HG03108 (cell line): ENCODE measurements at regions not wholly inside any gene's neighbourhood (a gene's known extent, or its start where the extent isn't known, plus 50 kb on each side); places are given as distances from the start of the nearest gene placed in this dataset.
"Not testable (repeated sequence)": the region's sequence is repeated elsewhere in the genome, so short reads cannot be mapped to it uniquely, and the experiment has no call there.

ENCODE experiments used
- ATAC-seq: cut with Tn5 transposase; IDR thresholded peaks from one replicate; pipeline ENCODE4 v1.9.1; 2021; ENCODE audit warnings: moderate library complexity; ENCODE audit not compliant: unreplicated experiment

DNA sequence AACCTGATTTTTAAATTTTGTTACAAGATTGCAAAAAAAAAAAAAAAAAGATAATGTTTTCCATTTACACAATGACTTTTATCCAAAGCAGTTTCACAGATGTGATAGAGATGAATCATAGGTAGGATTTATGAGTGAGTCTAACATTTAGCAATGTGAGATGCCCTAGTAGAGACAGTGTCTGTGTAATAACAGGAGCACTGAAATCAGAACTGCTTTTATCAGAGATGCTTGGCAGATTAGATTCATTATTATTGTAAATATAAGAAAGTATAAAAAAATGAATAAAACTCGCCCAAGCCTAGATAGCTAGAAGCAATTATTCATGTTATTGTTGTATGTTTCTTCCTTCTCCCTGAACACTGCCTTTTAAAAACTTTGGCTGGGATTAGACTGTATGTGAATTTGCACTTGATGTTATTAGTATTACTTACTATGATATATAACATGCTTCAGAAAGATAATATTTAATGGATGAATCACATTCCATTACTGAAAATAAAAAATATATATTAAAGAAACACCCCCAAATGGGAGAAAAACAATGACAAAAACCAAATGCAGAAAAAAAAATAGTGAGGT lies 567.3 kb upstream of the KLF4 start:
- ATAC-seq, result no peak

DNA sequence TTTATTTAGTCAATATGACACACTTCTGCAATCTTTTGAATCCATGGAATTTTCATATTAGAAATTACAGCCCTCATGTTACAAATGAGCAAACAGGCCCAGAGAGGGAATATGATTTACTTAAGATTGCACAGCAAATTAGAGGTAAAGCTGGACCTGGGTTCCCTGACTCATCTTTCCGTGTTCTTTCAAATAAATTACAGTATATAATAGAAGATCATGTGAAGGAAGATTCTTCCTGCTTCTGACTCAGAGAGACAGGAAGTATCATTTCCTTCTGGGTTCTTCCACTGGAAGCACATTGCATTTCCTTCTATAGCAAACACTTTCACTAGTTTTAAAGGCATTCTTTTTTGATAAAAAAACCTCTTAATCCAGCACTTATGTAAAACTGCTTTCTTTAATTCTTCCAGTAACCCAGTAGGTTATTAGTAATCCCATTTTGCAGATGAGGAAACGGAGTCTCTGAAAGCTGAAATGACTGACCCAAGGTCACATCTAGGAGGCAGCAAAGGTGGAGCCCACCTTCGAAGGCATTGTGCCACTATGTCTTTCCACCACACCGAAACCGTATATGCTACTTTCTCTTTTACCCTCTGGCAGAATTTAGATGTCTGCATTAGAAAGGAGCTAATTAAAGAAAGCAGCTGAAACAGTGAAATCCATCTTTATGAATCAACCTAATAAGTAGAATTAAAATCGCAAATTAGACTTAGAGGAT lies 566.7 kb upstream of the KLF4 start:
- no peak for ATAC-seq

DNA sequence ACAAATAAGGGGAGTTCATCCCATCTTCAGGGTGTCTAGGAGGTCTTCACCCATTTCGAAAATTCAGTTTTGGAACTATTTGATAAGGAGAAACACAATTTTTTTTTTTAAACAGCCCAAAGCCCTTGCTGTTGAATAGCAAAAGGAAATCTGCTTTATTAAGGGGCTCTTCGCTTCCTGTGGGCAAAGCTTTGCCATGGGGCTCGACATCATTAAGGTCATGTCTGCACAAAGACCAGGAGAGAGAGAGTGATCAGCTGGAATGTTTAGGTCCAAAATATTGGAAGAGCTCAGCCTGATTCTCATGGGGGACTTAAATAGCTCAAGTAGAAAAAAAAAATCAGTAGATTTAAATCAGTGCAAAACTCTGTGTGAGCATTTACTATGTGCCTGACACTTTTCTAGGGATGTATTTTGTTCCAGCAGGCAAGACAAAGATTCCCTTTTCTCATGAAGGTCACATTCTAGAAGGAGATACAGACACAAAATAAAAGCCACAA lies 564.6 kb upstream of the KLF4 start:
- no peak for ATAC-seq

DNA sequence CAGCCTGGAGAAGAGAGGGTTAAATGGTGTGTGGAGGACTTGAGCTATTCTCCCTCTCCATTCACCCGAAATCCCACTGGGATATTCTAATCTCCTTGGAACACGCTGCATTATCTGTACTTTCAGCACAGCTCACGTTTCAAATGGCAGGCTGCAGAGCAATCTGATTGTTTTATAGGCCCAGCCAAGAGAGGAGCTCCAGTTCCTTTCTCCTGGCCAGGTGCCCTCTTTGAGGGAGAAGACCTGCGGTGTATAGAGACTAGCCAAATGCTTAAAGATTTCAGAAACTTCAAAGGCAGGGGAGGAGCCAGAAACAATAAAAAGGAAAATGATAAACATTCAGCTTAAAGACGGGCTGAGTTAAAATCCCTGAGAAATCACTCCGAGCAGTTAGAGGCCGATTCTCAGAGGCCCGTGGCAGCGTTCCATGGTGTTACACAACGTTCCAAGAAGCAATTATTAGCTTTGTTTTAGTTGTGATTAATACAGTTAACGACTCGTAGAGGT lies 564.0 kb upstream of the KLF4 start:
- ATAC-seq, result no peak

DNA sequence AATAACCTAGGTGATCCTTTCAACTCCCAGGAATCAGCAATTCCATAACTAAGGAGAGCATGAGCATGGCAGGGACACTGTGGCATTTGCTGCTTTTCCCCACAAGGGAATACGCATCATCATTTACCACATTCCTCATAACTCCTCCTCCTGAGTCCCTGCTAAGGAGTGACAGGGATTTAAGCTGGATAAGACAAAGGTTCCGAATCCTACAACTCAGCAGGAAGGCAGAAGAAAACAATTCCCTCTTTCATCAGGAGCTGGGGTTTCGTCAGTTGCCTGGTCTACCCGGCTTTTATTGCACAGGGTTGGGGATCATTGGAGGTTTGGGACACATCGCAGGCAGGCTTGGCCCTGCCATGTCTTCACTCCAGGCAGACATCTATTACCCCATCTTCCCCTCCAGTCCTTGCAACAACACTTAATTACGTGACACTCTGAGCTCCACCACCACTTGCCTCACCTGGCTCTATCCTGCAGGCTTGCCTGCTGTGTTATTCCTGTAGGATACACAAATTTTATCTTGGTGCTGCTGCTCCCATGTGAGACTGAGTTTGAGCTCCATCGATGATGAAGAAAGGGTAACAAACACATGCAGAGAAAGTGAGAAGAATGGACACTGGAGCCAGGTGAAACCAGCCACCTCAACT lies 563.0 kb upstream of the KLF4 start:
- ATAC-seq, result no peak

DNA sequence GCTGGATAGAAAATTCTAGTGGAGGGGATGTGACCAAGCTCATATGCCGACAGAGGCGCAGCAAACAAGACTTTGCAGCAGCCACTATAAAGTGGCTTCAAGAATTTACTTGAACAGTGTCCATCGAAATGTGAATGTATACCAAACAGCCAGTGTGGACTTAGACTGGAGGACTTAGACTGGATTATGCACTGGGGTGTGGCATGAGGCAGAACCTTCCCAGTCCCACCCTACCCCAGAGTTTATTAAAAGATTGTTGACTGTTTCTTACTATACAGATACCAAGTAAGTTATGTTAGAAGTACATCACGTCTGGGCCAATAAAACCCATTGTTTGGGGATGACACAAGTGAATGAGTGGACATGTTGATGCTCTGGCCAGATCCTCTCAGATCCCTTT lies 561.3 kb upstream of the KLF4 start:
- no peak for ATAC-seq

DNA sequence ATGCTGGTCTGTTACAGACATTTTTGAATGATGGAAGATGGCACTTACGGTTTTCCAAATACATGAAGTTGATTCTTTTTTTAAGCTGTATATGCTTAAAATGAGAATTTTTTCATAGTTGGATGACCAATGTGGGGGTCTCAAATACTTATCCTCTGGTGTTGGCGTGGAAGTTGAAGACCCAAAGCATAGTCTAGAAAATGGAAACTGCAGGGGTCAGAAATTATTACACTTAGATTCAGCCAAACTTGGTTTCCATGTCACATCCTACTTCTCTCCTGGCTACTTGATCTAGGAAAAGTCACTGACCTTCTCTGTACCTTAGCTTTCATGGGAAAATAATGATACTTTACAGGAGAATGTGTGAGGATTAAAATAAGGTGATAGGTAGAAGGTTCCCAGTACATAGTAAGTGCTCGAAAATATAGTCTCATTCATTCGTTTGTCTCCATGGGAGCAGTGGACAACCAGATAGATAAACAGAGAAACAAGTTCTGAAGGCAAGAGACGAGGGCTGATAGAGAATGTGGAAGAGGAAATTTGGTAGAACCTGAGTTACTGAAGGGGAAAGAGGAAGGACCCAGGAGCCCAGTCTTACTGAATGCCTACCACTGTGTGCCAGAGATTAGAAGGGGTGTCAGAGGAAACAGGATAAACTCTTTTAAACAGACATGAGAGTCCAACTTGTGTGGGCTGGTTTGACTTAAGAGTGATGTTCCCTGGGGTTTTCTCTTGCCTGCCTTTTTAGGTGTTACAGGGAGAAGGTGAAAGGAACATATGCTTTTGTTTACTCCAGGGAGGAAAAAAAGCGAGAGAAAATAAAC lies 560.3 kb upstream of the KLF4 start:
- no peak for ATAC-seq

DNA sequence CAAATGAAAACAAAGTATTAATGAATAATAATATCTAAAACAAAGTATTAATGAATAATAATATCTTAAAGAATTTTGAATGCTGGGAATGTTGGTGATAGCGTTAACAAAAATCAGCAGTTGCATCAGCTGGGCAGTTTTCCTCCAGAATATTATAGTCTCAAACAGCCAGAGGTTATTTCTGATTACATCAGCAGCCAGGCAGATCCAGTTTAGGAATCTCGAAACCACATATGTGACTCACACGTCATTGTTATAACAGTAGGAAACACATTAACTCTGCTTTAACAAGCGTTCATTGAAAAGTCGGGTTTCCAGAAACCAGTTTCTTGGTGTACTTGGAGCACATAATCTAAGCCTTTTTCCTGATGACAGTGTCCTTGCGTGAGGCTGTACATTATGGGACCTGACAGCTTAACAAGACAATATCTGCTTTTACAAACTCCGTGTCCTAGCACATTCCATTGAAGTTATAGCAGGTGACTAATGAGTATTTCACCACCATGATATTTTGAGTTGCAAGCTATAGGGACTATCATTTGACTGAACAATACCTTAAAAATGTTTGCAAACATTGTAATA lies 559.5 kb upstream of the KLF4 start:
- ATAC-seq, result no peak

DNA sequence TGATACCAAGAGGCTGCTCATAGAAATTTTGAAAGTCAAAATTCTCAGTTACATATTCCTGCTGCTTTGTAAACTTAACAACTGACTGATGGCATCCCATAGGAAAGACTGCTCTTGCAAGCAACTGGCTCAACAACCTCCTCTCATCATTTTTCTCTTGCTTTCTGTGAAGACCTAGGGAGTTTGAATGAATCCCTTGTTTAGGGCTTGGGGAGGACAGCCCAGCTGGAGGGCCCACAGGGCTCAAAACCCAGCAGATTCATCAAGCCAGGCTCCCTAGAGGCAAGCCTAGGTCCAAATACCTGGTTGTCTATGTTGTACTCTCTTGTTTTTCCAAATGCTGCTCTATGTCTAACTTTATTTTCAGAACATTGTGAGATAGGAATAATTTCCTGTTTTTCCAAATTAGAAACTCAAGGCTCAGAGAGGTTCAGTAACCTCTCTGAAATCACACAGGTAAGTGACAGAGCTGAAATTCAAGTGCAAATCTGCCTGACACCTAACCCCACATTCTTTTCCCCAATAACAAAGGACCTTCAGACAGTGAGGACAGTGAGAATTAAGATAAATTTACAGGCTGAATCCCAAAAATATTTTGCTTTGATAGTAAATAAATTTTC lies 558.9 kb upstream of the KLF4 start:
- no peak for ATAC-seq

DNA sequence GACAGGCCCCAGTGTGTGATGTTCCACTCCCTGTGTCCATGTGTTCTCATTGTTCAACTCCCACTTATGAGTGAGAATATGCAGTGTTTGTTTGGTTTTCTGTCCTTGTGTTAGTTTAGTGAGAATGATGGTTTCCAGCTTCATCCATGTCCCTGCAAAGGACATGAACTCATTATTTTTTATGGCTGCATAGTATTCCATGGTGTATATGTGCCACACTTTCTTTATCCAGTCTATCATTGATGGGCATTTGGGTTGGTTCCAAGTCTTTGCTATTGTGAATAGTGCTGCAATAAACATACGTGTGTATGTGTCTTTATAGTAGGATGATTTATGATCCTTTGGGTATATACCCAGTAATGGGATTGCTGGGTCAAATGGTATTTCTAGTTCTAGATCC lies 558.2 kb upstream of the KLF4 start:
- ATAC-seq, result not testable (repeated sequence)

DNA sequence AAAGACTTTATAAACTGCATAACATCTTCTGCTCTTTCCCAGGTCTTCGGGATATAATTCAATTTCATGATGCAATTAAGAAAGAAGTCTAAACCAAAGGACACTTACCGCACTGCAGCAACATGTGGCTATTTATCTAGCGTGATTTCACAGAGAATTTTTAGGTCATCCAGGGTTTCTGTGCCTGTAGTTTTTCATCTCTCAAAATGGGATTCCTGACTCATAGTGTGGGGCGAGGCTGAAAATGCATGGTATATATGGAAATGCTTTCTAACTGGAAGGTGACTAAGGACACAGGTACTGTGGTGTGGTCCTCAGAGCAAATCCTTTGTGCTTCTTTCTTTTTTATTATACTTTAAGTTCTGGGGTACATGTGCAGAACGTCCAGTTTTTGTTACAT lies 557.7 kb upstream of the KLF4 start:
- ATAC-seq, result no peak

DNA sequence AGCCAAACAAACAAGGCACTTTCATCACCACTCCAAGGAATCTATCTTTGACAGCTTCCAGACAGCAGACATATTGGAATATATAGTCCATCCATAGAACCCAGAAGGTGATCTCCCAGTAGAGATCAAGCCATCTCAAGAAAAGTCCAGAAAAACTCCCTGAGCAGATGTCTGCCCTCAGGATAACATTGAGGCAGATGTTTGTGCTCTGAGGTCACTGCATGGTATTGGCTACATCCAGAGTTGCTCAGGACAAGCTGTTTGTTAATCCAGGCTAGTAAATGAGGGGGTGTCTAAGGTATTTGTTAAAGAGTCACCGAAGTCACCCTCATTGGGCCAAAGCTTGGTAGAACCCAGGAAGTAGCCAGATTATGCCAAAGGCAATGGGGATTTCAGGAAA lies 556.3 kb upstream of the KLF4 start:
- ATAC-seq, result no peak

DNA sequence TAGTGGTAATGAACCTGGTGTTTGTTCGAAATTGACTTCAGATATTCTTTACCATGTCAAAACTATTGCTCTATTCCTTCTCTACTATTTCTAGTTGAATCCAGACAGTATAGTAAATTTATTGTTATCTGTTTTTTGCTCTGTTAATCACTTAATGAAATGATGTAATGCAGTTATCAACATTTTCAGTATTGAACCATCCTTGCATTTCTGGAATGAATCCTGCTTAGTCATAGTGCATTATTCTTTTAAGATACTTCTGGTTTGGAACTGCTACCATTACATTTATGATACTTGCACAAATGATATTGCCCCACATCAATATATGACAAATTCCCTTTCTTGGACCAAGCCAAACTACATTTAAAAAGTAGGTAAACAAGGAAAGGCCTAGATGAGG lies 554.0 kb upstream of the KLF4 start:
- ATAC-seq, result no peak

DNA sequence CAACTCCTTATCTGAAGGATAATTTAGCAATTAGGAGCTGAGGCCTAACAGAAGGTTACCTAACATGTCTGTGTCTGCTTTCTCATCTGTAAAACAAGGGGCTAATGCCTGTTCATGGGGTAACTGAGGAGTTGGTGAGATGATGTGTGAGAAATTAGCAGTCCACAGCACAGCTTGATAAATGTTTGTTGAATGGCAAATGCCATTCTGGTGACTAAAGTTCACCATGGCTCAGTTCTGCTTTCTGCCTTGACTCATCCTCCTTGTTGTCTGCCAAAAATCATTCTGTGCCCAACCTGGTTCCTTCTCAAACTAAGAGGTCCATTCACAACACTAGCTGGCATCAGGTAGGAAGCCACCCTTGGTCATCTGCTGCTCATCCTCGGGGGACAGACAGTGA lies 552.0 kb upstream of the KLF4 start:
- ATAC-seq, result no peak

DNA sequence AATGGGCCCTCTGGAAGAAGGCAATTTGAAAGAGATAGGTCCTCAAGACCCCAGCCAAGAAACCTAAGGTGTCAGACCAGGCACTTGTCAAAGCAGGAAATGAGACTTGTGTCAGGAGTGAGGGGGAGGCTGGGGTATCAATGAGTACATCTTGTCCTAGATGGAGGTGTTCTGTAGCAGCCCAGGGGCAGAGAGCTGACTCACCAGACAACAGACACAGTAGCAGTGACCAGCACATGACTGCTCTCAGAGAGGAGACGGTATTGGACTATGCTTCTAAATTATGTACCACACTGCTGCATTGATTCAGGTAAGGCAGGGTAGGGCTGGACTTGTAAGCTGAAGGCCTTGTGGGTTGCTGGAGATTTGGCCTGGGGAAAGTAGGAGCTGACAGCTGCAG lies 551.2 kb upstream of the KLF4 start:
- ATAC-seq, result no peak

DNA sequence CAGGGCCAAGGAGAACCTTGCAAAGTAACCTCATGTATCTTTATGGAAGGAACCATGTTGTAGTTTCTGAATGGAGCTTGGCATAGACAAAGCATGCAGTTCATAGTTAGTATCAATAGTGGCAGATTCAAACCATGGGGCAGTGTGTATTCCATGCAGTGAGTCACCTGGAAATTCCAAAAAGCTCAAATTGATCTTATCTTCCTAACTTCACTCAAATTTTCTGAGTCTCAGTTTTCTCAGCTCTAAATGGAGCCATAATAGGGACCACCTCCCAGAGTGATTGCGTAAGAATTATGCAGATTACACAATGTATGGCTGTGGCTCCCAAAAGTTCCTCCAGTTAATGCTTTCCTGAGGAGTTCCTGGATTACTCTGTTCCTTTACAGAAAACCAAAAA lies 549.9 kb upstream of the KLF4 start:
- ATAC-seq, result no peak

DNA sequence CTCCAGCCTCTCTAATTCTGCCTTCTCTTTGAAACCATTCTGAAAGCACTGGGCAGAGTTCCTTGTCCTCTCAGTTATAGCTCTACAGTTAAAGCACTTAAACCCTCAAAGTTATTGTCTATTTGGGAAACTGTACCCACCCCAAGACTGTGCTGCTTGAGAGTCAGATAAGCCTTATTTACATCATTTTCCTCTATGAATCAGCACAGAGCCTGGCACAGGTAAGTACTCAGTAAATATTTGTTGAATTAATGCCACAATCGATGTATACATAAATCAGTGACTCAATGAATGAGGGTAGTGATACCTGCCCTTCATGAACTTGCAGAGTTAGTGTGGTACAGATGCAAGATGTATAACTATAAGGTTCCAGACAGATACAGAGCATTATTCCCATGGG lies 549.4 kb upstream of the KLF4 start:
- ATAC-seq, result no peak

DNA sequence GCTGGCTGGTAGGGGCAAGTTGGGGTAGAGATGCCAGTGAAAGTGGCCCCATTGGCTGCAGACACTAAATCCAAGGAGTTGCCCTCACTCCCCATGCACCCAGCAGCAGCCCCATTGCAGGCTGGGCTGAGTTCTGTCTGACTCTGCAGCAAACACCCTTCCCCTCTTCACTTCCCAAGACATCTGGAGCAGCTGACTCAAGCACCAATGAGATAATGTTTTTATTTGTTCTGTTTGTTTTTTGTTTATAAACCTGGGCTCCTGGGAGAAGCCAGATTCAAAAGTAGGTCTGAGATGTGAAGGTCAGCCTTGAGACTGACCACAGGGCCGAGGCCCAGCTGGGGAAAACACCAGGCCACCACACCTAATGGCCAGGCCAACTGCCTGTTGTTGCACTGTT lies 545.9 kb upstream of the KLF4 start:
- no peak for ATAC-seq

DNA sequence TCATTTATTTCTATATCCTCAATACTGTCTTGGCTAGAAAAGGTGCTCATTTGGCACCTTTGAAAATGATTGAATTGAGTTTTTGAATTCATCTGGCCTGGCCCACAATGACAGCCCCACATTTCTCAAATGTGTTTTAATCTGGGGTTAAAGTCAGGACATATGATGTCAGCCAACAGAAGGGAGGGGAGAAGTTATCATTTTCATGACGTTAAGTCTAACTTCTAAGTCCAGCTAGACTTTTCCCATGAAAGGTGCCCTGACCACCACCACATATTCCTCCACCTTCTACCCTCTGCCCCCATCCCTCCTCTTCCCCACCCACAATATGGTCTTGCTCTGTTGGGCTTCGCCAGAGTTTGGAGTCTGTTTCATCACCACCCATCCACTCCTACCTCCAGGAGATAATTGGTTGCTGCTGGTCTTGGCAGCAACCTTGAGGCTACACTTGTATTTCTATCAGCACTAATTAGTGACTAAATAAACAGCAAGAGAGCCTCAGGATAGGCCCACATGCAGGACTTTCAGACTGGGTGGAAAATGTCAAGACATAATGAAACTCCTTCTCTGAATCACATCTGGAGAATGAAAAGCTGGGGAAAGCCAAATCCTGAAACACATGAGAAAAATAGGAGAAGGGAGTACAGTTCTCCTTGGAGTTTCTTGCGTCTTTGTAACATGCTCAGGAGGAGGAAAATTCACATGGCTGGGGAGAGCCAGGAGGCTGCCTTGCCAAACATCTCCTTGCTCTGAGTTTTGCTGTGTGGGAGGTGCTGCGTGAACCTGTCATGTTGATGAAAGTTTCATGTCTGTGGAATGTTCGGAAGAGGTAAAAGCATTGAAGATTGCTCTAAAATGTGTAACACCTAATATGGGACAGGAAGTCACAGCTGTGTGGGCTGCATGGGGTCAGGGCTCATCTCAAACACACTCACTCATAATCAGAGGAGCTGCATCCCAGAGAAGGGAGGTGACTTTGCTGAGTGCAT lies 544.7 kb upstream of the KLF4 start:
- no peak for ATAC-seq
